GM23248 (cell line): ENCODE measurements at regions not wholly inside any gene's neighbourhood (a gene's known extent, or its start where the extent isn't known, plus 50 kb on each side); places are given as distances from the start of the nearest gene placed in this dataset.

Source experiments
- DNase-seq: peaks from one replicate; pipeline ENCODE4 v3.0.0-alpha.2; 2015
- H2AFZ ChIP-seq: fragments of 200-600 bp; sonication (generic); 2 replicates; pipeline ENCODE4 v1.6.1; 2016; ENCODE audit warnings: antibody characterized with exemption
- H3F3A ChIP-seq: fragments of 200-600 bp; sonication (generic); 2 replicates; pipeline ENCODE4 v1.6.1; 2016; ENCODE audit warnings: mild to moderate bottlenecking, antibody characterized with exemption, mixed run types; ENCODE audit not compliant: insufficient read depth
- H3K27ac ChIP-seq: fragments of 200-600 bp; sonication (generic); 2 replicates; pipeline ENCODE4 v1.5.1; 2016; ENCODE audit warnings: mild to moderate bottlenecking
- H3K27me3 ChIP-seq: fragments of 200-600 bp; sonication (generic); replicated peaks from 2 replicates; pipeline ENCODE4 v1.6.1; 2016; ENCODE audit warnings: mild to moderate bottlenecking; ENCODE audit not compliant: insufficient read depth
- H3K36me3 ChIP-seq: fragments of 200-600 bp; sonication (generic); 2 replicates; pipeline ENCODE4 v1.6.1; 2016; ENCODE audit warnings: low read depth, mild to moderate bottlenecking
- H3K4me1 ChIP-seq: fragments of 200-600 bp; sonication (generic); 2 replicates; pipeline ENCODE4 v1.6.1; 2016; ENCODE audit warnings: mild to moderate bottlenecking; ENCODE audit not compliant: insufficient read depth
- H3K4me2 ChIP-seq: fragments of 200-600 bp; sonication (generic); one replicate; pipeline ENCODE4 v1.6.1; 2016; ENCODE audit warnings: mild to moderate bottlenecking; ENCODE audit not compliant: unreplicated experiment
- H3K4me3 ChIP-seq: fragments of 200-600 bp; sonication (generic); 2 replicates; pipeline ENCODE4 v1.5.1; 2016; ENCODE audit warnings: mild to moderate bottlenecking
- H3K79me2 ChIP-seq: fragments of 200-600 bp; sonication (generic); 2 replicates; pipeline ENCODE4 v1.6.1; 2016; ENCODE audit warnings: mild to moderate bottlenecking; ENCODE audit not compliant: insufficient read depth
- H3K9ac ChIP-seq: fragments of 200-600 bp; sonication (generic); 2 replicates; pipeline ENCODE4 v1.6.1; 2016; ENCODE audit warnings: mild to moderate bottlenecking
- H3K9me2 ChIP-seq: fragments of 200-600 bp; sonication (generic); 2 replicates; pipeline ENCODE4 v1.6.1; 2016; ENCODE audit warnings: mixed run types, mild to moderate bottlenecking, moderate library complexity; ENCODE audit not compliant: insufficient read depth
- H3K9me3 ChIP-seq: fragments of 200-600 bp; sonication (generic); one replicate; pipeline ENCODE4 v1.6.1; 2017; ENCODE audit warnings: low read depth
- H4K20me1 ChIP-seq: fragments of 200-600 bp; sonication (generic); 2 replicates; pipeline ENCODE4 v1.6.0; 2016; ENCODE audit not compliant: insufficient read depth
- EZH2 ChIP-seq: fragments of 200-600 bp; sonication (generic); IDR thresholded peaks from 2 replicates; pipeline ENCODE4 v1.6.1; 2018; ENCODE audit warnings: antibody characterized with exemption, mild to moderate bottlenecking; ENCODE audit not compliant: insufficient read depth, poor library complexity, severe bottlenecking
- EZH2phosphoT487 ChIP-seq: fragments of 200-600 bp; sonication (generic); IDR thresholded peaks from 2 replicates; pipeline ENCODE4 v1.6.1; 2018; ENCODE audit warnings: antibody characterized with exemption, moderate library complexity, mild to moderate bottlenecking, low read depth; ENCODE audit not compliant: insufficient read depth
- WGBS, 2 experiments: methylation state at CpG; one replicate each; pipeline ENCODE4 v1.1.6; 2015 to 2017; ENCODE audit warnings: low lambda C conversion rate in 2 of 2, low coverage in 1 of 2; ENCODE audit errors: missing lambda C conversion rate in 2 of 2; 5-methylcytosine and 5-hydroxymethylcytosine counted together
- in situ Hi-C: fragments of 300-500 bp; cut with MboI; formaldehyde crosslinking; loops from 2 replicates; pipeline ENCODE4 v1.15.0; 2020

GRCh38 chr7:96436880-96437279, 115.0 kb upstream of the SLC25A13 start:
- Histone ChIP-seq H3K4me2 (no peak overlapping the region), H3K4me3 (no peak overlapping the region), H3K9ac (no peak overlapping the region), H3F3A (no peaks in the 10 kb centered on the region), H2AFZ (no peak overlapping the region), H3K9me2 (no peaks in the 10 kb centered on the region), H3K79me2 (no peaks in the 10 kb centered on the region), H3K27me3 (no peaks in the 10 kb centered on the region), H3K36me3 (no peaks in the 10 kb centered on the region), H3K27ac (no peak overlapping the region), H3K9me3 (no peaks in the 10 kb centered on the region), H4K20me1 (no peaks in the 10 kb centered on the region), H3K4me1 (no peaks in the 10 kb centered on the region)
- TF ChIP-seq EZH2phosphoT487: no peak
- TF ChIP-seq EZH2: no peak
- in situ Hi-C loops: no loop called here
- DNase-seq: no peak

DNA sequence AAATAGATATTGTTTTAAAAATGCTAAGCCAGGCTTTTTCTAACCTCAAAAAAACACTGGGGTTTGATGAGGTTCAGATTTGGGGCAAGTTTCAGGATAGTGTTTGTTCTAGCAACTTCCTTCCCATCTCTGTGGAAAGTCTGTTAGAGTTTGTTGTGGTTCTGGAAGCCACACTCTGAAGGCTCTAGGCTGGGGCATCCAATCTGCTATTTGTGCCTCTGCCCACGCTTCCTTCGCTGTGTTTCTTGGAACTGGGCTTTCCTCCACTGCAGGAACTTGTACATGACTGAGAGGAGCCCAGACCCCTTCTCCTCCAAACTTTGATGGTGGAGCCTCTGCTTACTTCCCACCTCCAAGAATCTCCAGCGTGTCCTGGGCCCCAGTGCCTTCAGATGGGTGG, 108.5 kb upstream of the SLC25A13 start:
- DNase-seq: no peak

DNA sequence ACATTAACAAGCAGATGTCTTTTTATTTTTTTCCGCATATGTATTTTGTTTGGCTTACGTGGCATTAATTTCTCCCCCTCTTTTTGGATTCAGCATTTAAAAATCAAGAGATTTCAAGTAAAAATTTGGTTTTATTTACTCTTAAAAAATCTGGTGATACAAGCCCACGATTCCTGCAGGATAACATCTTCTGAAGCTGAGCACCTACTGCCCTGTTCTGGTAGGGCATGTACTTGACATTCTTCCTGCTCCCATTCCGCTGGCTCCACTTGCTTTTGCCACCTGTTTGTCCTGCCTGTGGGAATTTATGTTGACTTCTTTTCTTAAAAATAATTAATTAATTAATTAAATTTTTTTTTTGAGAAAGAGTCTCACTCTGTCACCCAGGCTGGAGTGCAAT, 105.2 kb upstream of the SLC25A13 start:
- no peak overlapping the region for H3K27ac ChIP-seq
- no peak for TF ChIP-seq EZH2
- TF ChIP-seq EZH2phosphoT487: no peak
- no peaks in the 10 kb centered on the region for H3K79me2 ChIP-seq
- no peak overlapping the region for H3K4me2 ChIP-seq
- no peak for DNase-seq
- no peak overlapping the region for H2AFZ ChIP-seq
- no peaks in the 10 kb centered on the region for H3K9me3 ChIP-seq
- H3K9me2 ChIP-seq: no peaks in the 10 kb centered on the region
- in situ Hi-C loops: no loop called here
- H3K9ac ChIP-seq: no peak overlapping the region
- H4K20me1 ChIP-seq: no peaks in the 10 kb centered on the region
- H3K4me1 ChIP-seq: no peaks in the 10 kb centered on the region
- no peak overlapping the region for H3K4me3 ChIP-seq
- 63 to 67% methylated on average over 4 of the region's 4 CpGs for WGBS, 2 experiments
- no peaks in the 10 kb centered on the region for H3K27me3 ChIP-seq
- no peaks in the 10 kb centered on the region for H3K36me3 ChIP-seq
- H3F3A ChIP-seq: no peaks in the 10 kb centered on the region

More for the DNA sequence above, 108.5 kb upstream of the SLC25A13 start:
- no peaks in the 10 kb centered on the region for H3K9me3 ChIP-seq
- H3K9me2 ChIP-seq: no peaks in the 10 kb centered on the region
- H3K9ac ChIP-seq: no peak overlapping the region
- 27 to 39% methylated on average over 3 of the region's 3 CpGs for WGBS, 2 experiments
- H2AFZ ChIP-seq: no peak overlapping the region
- H3K27ac ChIP-seq: no peak overlapping the region
- no peak overlapping the region for H3K4me2 ChIP-seq
- TF ChIP-seq EZH2 (no peak), EZH2phosphoT487 (no peak)
- H3K36me3 ChIP-seq: no peaks in the 10 kb centered on the region
- H3K4me1 ChIP-seq: no peaks in the 10 kb centered on the region
- no peaks in the 10 kb centered on the region for H3F3A ChIP-seq
- H3K27me3 ChIP-seq: no peaks in the 10 kb centered on the region
- H3K4me3 ChIP-seq: no peak overlapping the region
- no peaks in the 10 kb centered on the region for H4K20me1 ChIP-seq
- H3K79me2 ChIP-seq: no peaks in the 10 kb centered on the region
- in situ Hi-C loops: no loop called here

- in situ Hi-C loops: no loop called here
- WGBS, 2 experiments: 57 to 59% methylated on average over 2 of the region's 2 CpGs
- TF ChIP-seq EZH2phosphoT487: no peak
- TF ChIP-seq EZH2: no peak
Measured at GRCh38 chr7:96426685-96427084, 104.8 kb upstream of the SLC25A13 start.

GRCh38 chr7:96426027-96426426, 104.1 kb upstream of the SLC25A13 start:
- Histone ChIP-seq H2AFZ (no peak overlapping the region), H3K4me3 (no peak overlapping the region), H3K4me2 (no peak overlapping the region), H3F3A (no peaks in the 10 kb centered on the region), H3K9ac (no peak overlapping the region), H3K4me1 (no peaks in the 10 kb centered on the region), H3K27ac (no peak overlapping the region), H3K27me3 (no peaks in the 10 kb centered on the region), H3K79me2 (no peaks in the 10 kb centered on the region), H3K9me2 (no peaks in the 10 kb centered on the region), H4K20me1 (no peaks in the 10 kb centered on the region), H3K36me3 (no peaks in the 10 kb centered on the region), H3K9me3 (no peaks in the 10 kb centered on the region)
- TF ChIP-seq EZH2 (no peak), EZH2phosphoT487 (no peak)
- DNase-seq: no peak
- WGBS, 2 experiments: 34 to 37% methylated on average over 3 of the region's 3 CpGs
- in situ Hi-C loops: no loop called here

More at GRCh38 chr7:96426685-96427084, 104.8 kb upstream of the SLC25A13 start:
- no peaks in the 10 kb centered on the region for H3F3A ChIP-seq
- no peaks in the 10 kb centered on the region for H4K20me1 ChIP-seq
- H3K79me2 ChIP-seq: no peaks in the 10 kb centered on the region
- no peak overlapping the region for H2AFZ ChIP-seq
- H3K4me1 ChIP-seq: no peaks in the 10 kb centered on the region
- H3K4me2 ChIP-seq: no peak overlapping the region
- H3K9me2 ChIP-seq: no peaks in the 10 kb centered on the region
- no peak for DNase-seq
- H3K27me3 ChIP-seq: no peaks in the 10 kb centered on the region
- no peak overlapping the region for H3K9ac ChIP-seq
- no peak overlapping the region for H3K4me3 ChIP-seq
- no peaks in the 10 kb centered on the region for H3K9me3 ChIP-seq
- no peaks in the 10 kb centered on the region for H3K36me3 ChIP-seq
- H3K27ac ChIP-seq: no peak overlapping the region
